ENCODE measurements at regions not wholly inside any gene's neighbourhood (a gene's known extent, or its start where the extent isn't known, plus 50 kb on each side); places are given as distances from the start of the nearest gene placed in this dataset.

GRCh38 chr3:22971497-22971896 is 231.6 kb upstream of the UBE2E2 start:
- H3K4me3 ChIP-seq (ENCODE audit: low read depth, low read length), result no peak overlapping the region

- H3K4me3 ChIP-seq (ENCODE audit: low read depth, low read length), result no peak overlapping the region
Measured at GRCh38 chr3:22977042-22977441, 226.1 kb upstream of the UBE2E2 start.

GRCh38 chr3:22977650-22978289 is 225.4 kb upstream of the UBE2E2 start:
- no peak overlapping the region for H3K4me3 ChIP-seq (ENCODE audit: low read depth, low read length)

DNA sequence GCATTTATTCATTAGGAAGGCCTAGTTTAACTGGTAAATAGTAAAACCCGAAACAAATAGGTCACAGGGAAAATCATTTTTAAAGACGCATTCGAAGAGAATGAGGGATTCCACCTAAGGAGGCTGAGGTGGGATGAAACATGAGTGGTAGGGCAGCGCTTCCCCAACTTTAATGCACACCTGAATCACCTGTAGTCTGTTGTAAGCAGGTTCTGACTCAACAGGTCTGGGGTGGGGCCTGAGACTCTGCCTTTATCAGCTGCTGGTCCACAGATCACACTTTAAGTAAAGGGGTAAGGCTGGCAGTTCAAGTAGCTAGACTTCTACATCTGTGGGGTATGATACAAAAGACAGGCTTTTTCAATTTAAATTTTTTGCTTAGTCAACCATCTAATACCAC is 223.5 kb upstream of the UBE2E2 start:
- no peak overlapping the region for H3K4me3 ChIP-seq (ENCODE audit: low read depth, low read length)

- H3K4me3 ChIP-seq (ENCODE audit: low read depth, low read length), result no peak overlapping the region
Measured at GRCh38 chr3:22980346-22980745, 222.8 kb upstream of the UBE2E2 start.

GRCh38 chr3:22981166-22981565 is 222.0 kb upstream of the UBE2E2 start:
- no peak overlapping the region for H3K4me3 ChIP-seq (ENCODE audit: low read depth, low read length)

- no peak overlapping the region for H3K4me3 ChIP-seq (ENCODE audit: low read depth, low read length)
Measured at GRCh38 chr3:22981861-22982260, 221.3 kb upstream of the UBE2E2 start.

DNA sequence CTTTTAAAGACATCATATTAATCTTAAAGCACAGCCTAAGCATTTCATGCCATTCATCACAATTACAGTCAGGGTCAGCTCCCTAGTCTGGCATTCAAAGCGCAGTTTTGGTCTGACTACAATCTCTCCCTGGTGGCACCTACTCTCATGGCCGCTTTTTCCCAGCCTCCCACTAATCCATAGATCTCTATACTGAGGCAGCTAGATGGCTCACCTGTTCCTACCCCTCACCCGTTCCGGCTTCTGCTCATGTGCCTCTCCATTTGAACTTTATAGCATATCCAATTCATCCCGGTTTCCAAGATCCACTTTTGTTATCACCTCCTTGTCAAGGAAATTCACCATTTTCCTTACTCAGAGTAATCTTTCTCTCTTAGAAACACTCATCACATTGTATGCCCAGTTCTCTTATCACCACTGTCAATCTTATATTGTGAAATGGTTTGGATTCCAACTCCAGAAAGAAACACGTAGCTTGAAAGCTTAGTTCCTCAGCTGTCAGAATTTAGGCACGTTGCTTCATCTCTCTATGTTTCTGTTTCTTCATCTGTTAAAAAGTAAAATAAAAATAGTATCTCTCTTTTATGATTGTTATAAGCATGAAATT is 220.0 kb upstream of the UBE2E2 start:
- H3K4me3 ChIP-seq (ENCODE audit: low read depth, low read length), result no peak overlapping the region

GRCh38 chr3:22986958-22987357 is 216.2 kb upstream of the UBE2E2 start:
- no peak overlapping the region for H3K4me3 ChIP-seq (ENCODE audit: low read depth, low read length)

DNA sequence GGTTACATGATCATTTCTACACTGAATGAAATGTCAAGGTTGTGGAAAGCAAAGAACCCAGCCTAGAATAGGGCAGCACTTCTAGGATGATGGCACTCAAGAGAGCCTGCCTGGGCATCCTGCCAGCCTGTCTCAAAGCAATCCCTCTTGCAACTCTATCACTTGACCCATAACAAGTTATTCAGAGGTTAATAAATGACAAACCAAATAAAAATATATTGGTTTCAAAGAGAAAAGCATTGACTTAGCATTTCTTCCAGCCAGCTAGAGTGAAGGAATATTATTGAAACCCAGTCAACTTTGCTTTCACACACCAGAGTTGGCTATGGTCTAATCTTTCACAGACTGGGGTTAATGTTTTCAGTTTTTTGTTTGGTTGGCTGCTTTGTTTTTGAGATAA is 214.6 kb upstream of the UBE2E2 start:
- no peak overlapping the region for H3K4me3 ChIP-seq (ENCODE audit: low read depth, low read length)

GRCh38 chr3:22989716-22990115 is 213.4 kb upstream of the UBE2E2 start:
- H3K4me3 ChIP-seq (ENCODE audit: low read depth, low read length), result no peak overlapping the region

DNA sequence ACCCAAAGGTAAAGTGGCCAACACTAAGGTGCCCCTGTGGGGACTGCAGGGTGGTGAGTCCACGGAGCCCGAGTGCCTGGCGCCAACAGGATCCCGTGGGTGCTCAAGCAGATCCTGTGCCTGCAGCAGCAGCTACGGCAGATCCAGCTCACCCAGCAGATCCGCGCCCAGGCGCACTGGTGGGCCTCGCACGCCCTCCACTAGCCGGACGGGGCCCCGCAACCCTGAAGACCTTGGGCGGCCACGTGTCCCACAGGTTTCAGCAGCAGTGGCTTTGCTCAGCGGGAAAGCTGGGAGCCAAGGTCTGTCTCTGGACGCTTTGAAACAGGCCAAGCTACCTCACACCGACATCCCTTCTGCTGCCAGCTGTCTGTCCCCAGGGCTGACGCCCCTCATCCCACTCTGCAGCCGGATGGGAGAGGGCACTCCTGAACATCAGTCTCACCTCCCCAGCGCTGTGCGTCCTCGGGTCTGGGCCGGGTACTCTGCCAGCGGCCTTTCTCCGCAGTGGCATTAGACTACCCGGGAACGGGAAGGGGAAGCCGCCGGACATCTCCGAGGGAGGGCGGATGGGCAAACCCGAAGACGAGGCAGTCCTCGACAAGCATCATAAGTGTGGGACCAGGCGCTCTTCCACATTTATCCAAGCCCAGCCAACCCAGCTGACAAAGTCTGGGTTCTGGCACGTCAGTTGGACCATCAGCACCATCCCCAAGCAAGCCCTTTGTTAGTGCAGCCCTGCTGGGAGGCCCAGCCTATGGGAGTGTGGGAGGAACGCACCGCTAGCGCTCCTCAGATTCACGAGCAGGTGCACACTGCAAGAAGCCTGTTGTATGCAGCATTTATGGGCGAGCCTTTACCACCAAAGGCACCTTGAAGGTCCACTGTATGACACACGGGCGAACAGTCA is 212.6 kb upstream of the UBE2E2 start:
- no peak overlapping the region for H3K4me3 ChIP-seq (ENCODE audit: low read depth, low read length)

GRCh38 chr3:22994781-22995180 is 208.3 kb upstream of the UBE2E2 start:
- no peak overlapping the region for H3K4me3 ChIP-seq (ENCODE audit: low read depth, low read length)

- H3K4me3 ChIP-seq (ENCODE audit: low read depth, low read length), result no peak overlapping the region
Measured at GRCh38 chr3:22996920-22997571, 206.1 kb upstream of the UBE2E2 start.

GRCh38 chr3:23000371-23000770 is 202.8 kb upstream of the UBE2E2 start:
- no peak overlapping the region for H3K4me3 ChIP-seq (ENCODE audit: low read depth, low read length)

- no peak overlapping the region for H3K4me3 ChIP-seq (ENCODE audit: low read depth, low read length)
Measured at GRCh38 chr3:23002151-23002550, 201.0 kb upstream of the UBE2E2 start.

- H3K4me3 ChIP-seq (ENCODE audit: low read depth, low read length), result no peak overlapping the region
Measured at GRCh38 chr3:23002836-23003732, 200.0 kb upstream of the UBE2E2 start.

GRCh38 chr3:23003733-23004046 is 199.4 kb upstream of the UBE2E2 start:
- no peak overlapping the region for H3K4me3 ChIP-seq (ENCODE audit: low read depth, low read length)

DNA sequence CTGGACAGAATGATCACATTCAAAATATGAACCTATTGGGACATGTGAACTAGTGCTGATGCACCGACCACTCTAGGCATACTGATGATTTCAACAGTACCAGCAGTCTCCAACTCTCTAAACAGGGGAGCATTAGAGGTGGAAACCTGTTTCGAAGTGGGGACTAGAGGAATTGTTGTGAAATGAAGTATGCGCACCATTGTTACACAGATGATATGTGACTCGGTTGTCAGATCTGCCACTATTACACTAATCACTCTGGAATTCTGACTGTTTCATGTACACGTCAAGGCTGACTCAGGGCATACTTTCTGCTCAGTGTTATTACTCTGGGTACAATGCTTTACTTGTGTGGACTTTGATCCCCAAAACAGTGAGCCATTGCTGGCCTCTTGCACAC is 198.2 kb upstream of the UBE2E2 start:
- H3K4me3 ChIP-seq (ENCODE audit: low read depth, low read length), result no peak overlapping the region

DNA sequence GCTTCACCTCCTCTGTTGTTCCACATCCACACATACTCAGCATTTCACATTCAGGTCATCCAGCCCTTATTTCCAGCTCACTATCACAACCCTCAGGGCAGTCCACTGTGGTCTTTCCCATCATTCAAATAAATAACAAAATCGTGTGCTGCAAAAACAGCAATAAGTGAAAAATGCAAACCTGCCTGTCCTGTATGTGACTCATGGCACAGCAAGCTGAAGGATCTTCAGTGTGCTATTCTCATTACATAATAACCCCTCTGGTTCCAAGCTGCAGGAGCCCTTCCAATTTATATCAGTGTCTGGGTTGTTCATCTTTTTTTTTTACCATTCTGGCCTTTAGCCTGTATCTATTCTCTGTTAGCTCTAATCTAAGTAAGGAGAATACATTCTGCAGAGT is 185.3 kb upstream of the UBE2E2 start:
- no peak overlapping the region for H3K4me3 ChIP-seq (ENCODE audit: low read depth, low read length)

Data from iPS-11a (cell line).